Endothelial cell of hepatic sinusoid (primary cell): ENCODE measurements at regions not wholly inside any gene's neighbourhood (a gene's known extent, or its start where the extent isn't known, plus 50 kb on each side); places are given as distances from the start of the nearest gene placed in this dataset.
"Not testable (repeated sequence)": the region's sequence is repeated elsewhere in the genome, so short reads cannot be mapped to it uniquely, and the experiment has no call there.

ENCODE experiments used
- in situ Hi-C: cut with HindIII; loops from 2 replicates; pipeline ENCODE4 v1.10.0; 2017; ENCODE audit warnings: low sequenced_read_pairs

DNA sequence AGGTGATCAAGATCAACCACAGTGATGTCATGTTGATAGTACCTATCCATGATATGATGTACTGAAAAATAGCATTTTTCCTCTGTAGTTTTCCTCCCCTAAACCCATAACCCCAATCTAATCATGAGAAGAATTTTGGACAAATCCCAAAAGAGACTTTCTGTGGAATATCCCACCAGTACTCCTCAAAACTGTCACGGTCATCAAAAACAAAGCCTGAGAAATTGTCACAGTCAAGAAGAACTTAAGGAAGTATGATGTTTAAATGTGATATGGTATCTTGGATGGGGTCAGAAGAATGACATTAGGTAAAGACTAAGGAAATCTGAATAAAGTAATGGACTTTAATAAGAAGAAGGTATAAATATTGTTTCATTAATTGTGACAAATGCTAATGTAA is 248.8 kb downstream of the RMST start:
- in situ Hi-C loops = no loop called here

DNA sequence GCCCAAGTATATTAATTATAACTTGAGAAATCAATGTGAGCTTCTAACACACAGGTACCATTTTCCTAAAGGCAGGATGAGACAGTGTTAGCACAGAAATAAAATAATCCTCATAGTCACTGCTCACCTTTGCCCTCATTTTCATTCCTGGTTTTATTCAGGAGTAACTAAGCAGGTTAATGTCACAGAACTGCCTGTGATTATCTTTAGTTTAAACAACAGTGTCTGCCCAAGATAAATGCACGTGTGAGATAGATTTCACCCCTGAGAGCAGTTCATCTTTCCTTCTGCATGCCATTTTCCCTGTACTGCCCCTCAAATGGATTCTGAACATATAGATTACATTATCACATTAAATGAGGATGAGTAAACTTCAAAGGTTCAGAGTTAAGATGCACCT is 250.7 kb downstream of the RMST start:
- in situ Hi-C loops = no loop called here

DNA sequence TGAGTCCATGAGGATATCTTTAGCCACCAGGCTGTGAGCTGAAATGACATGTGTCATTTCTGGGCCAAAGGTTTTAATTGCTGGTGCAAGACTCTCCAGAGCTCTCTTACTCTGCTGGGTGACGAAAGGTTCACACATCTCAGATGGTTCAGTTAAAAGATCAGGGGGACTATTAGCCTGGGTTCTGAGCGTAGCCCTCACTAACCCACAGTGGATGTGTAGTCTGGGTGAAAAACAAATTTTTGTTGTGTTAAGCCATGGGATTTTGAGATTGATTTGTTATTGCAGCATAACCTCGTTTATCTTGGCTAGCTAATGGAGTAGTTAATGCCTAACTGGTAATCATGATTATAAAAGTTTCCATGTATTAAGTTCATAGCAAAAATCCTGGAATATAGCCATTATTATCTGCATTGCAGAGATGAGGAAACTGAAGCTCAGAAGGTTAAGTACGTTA is 251.5 kb downstream of the RMST start:
- in situ Hi-C loops = no loop called here

DNA sequence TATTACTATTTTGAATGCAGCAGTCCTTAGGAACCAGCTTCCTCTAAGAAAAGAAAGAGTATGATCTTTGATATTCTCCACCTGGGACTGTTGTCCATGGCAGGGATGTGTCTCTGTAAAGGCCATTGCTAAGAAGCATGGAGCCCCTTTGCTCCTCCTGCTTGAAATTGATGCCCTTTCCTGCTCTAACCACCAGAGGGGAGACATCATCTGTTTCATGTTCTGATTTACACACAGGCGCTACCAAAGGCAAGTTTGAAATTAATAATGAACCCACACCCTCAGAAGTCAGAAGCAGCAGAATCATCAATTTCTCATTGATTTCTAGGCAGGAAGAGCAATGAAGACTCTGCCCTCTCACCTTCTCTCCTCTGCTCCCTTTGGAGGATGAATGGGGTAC is 253.8 kb downstream of the RMST start:
- in situ Hi-C loops = no loop called here

DNA sequence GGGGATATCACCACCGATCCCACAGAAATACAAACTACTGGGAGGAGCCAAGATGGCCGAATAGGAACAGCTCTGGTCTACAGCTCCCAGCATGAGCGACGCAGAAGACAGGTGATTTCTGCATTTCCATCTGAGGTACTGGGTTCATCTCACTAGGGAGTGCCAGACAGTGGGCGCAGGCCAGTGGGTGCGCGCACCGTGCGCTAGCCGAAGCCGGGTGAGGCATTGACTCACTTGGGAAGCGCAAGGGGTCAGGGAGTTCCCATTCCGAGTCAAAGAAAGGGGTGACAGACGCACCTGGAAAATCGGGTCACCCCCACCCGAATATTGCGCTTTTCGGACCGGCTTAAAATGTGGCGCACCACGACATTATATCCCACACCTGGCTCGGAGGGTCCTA is 261.2 kb downstream of the RMST start:
- in situ Hi-C loops = not testable (repeated sequence)

DNA sequence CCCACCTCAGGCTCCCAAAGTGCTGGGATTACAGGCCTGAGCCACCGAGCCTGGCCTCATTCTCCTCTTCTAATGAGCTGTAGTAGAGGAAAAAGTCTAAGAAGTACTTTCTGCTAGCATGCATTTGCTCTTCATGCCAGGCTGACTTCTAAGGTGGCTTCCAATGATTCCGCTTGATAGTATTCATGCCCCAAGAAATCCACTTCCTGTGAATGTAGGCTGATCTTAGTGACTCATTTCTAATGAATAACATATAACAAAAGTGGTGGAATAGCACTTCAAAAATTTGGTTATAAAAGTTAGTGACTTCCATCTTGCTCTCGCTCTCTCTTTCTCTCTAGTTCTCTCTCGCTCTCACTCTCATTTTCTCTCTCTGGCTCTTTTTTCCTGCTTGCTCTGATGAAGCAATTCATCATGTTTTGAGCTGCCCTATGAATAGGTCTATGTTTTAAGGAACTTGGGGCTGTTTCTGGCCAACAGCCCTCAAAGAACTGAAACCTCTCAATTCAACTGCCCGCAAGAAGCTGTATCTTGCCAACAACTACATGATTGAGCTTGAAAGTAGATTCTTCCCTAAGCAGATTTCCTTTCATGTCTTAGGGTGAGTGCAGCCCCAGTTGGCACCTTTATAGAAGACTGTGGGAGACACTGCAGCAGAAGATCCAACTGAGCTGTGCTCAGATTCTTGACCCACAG is 282.9 kb downstream of the RMST start:
- in situ Hi-C loops = no loop called here

DNA sequence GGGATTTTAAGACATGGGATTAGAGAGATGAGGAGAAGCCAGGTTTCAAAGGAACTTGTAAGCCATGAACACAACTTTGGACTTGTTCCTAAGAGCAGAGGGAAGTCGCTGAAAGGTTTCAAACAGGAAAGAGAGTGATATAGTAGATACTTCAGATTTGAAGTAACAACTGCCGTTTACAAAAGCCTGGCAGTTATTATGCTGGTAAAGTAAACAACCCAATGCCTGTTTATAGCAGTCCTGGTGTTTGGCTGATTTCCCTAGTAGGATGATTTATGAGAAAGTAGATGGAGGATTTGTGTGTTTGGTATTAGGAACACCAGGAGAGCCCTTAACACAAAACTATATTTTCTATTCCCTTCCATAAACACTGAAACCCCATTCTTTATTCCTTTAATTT is 285.7 kb downstream of the RMST start:
- in situ Hi-C loops = no loop called here

DNA sequence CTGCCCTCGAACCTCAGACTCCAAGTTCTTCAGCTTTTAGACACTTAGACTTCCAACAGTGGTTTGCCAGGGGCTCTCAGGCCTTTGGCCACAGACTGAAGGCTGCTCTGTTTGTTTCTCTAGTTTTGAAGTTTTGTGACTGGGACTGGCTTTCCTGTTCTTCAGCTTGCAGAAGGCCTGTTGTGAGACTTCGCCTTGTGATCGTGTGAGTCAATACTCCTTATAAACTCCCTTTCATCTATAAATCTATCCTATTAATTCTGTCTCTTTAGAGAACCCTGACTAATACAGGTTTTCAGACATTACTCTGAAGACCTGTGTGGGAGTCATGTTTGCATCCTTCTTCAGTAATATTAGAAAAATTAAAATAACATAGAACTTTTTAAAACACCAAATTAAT is 289.1 kb downstream of the RMST start:
- in situ Hi-C loops = no loop called here

DNA sequence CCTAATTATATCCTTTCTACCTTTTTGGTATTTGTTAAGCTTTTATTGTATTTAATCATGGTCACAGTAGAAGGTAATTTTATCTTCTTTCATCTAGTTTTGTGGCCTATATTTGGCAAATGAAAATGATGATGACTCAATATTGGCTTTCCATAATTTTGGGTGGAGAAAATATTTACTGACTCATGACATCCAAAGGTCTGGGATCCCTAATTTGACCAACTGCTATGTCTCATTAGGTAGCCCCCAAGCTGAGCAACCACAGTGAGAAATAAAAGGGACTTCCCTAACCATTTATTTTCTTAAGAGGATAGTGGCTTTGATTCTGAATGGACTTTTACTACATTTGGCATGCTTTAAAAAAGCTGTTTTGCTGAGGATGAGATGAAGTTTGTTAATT is 289.5 kb downstream of the RMST start:
- in situ Hi-C loops = no loop called here

DNA sequence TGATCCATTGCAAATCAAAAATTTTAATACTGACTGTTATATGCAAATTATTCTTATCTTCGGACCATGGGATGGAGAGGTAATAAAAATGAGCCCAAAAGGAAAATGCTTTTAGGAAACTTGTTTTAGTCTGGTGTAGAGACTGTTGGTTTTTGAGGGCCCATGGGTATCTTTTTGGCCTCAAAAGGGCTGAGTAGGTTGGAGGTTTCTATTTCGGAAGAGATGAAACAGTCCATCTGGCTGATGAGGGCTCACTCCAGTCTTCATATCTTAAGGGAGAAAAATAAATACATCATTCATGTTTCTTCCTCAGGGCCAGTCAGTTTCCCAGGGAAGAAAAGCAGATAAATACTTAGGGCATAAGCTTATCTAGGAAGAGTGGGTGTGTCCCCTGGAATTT is 290.7 kb downstream of the RMST start:
- in situ Hi-C loops = no loop called here

DNA sequence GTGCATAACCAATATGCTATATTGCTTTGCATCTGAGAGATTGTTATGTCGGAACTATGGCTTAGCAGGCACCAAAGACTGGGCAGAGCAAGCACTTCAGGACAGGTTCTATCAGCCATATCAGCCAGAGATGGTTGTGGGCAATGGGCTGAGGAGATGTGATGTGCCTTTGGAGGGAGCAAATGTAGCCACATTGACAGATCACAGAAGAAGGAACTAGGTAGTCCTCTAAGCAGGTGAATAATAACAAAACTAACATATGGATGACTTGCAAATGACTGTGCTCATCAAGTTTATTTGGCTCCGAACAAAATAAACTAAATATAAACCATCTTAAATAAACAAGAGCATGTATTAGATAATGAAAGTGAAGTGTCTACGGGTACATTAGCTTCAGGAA is 291.7 kb downstream of the RMST start:
- in situ Hi-C loops = no loop called here

DNA sequence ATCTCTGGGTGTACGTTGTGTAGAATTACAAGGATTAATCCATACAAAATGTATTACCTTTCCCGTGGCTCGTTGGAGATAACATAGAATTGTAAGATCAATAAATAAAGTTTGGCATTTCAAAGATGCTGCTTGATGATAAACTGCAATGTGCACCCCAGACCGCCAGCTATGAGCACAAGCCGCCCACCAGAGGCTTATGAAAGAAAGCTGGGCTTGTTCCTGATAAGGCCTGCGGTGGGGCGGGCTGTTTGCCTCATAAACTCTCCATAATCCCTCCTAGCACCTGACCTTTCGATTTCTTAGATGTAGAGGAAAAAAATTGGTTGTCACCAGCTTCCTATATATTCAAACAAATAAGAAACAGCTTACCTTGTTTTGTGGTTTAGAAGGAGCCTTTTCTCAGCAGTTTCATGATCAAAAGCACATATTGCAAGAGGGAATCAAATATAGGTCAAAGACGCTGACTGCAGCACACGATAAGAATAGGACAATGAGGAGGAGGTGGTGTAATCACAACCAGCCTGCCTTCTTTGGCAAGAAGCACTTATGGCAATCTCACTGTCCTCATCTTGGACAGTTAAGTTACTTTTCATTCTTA is 293.6 kb downstream of the RMST start:
- in situ Hi-C loops = no loop called here

DNA sequence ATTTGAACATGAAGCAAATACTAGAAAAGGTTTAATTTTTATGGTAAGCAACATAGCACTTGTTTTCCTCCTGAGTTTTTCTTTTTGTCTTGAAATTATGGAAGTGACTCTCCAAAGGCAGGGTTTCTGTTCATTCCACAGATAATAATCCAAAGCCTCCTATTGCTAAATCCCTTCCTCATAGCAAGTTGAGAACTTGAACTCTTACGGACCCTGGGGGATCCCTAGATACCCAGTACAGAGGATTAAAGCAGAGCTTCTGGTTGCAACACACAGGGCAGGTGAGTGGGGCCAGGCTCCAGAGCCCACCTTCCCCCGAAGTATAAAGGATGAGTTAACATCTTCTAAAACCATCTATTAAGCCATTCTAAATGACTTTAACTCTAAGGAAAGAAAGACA is 294.1 kb downstream of the RMST start:
- in situ Hi-C loops = no loop called here

DNA sequence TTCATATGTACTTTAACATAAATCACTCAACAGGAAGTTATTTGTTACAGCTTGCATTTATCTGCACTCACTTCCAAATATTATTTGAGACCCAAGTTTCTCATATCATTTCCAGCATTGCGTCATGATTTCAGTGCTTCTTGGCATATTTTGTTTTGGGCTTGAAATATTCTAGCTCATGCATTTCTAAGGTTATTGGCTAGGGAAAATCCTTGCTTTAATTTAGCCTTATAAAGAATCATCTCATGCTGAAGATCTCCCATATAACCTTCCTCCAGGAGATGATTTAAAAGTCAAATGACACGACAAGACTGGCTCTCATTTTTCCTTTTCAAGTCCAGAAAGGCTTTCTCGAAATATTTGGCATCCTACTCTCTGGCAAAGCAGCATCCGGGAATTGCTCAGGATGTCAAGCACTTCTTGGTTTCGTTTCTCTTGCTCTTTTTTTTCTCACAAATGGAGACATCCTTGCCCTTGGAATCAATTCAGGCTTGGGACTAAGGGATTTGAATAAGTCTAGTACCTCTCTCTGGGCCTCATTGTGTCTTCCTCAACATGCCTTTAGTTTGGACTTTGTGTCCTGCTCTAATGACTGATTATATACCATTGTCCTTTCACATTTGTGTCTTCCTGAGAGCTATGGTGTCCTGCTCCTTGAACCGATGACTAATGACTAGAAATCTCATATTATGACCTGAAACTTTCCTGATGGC is 295.0 kb downstream of the RMST start:
- in situ Hi-C loops = no loop called here

DNA sequence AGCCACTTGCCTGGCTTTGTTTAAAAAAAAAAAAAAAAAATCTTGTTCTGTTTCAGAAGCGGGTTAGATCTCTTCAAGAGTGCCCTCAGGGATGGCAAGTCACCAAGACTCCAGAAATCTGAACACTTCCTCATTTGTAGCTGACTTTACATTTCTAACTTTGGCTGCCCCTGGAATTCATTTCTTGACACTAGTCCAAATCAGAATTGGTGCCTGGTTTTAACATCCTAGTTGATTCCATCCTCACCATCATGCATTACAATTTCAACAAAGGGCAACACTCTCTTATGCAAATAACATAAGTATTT is 295.5 kb downstream of the RMST start:
- in situ Hi-C loops = no loop called here

DNA sequence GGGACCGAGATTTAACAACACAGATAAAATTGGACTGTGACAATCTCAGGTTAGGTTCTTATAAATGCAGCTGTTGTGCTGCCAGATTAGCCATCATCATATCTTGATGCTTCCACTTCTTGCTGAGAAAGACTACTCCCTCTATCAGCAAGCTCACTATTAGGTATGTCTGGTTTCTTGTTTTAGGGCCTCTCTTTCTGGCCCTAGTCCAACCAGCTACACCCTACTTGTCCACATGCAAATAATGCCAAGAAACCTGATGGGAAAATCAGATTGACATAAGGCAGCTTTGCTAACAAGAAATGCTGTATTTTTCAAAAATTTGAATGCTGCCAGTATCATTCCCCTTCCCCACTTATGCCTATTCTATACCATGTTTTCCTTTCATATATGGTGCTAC is 296.0 kb downstream of the RMST start:
- in situ Hi-C loops = no loop called here

DNA sequence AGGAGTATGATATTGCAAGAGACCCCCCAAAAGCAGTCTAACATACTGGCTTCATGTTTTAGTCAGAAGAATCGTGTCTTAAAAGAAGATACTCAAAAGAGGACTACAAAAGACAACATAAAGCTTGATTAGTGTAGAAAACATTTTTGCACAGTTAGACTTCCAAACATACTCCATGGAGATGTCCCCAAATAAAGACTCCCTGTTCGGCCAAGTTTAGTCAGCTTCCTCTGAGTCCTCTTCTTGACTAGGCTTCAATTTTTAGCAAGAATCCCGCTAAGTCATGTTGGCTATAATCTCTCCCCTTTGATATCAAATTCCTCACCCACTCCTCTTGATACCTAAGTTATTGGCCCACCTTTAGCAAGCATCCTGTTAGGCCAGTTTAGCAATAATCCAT is 298.0 kb downstream of the RMST start:
- in situ Hi-C loops = no loop called here

DNA sequence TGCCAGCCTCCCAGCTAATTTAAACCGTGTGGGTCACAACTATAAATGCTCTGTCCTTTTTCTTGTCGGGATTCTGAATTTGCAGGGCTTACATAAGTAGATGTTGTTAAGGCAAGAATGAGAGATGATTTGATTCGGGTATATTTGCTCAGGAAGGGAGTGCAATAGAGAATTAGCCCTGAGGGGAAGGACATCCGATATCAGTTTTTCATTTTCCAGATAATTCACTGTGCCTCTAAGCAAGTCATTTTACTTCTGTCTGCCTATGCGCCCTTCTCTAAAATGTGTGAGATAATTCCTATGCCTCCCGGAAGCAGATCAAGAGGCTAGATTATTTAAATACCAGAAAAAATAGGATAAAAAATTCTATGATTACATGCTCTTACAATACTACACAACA is 300.5 kb downstream of the RMST start:
- in situ Hi-C loops = no loop called here

DNA sequence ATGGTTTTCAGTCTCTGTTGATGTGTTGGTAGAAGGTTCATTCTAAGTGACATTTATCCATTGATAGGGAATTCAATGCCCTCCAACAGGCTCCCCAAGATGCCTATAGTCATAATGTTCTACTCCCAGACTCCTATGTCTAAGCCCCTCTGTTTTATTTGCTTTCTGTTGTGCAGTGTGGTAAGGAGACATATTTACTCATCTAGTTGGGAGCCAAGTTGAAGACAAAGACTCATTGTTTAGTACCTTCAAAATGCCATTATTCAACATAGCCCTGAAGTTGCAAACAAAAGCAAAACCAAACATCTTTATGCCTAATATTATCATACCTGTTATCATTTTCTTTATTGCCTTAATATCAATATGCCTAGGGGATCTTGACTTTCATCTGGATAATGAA is 302.1 kb downstream of the RMST start:
- in situ Hi-C loops = no loop called here

DNA sequence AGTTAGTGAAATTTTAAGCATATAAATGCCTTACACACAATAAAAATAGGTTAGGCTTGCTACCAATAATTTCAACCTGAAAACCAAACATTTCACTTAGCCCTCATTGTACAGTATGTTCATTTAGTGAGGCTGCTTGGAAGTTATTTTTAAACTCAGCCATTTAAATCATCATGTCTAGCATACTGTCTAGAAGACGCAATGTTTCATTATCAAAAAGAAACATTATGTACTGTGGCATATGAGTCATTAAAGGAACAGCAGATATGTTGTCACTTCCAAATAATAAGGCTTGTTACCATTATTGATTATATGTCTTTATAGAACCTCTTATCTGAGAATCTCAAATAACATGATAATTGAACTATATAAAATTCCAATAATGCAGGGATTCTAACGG is 304.7 kb downstream of the RMST start:
- in situ Hi-C loops = no loop called here

DNA sequence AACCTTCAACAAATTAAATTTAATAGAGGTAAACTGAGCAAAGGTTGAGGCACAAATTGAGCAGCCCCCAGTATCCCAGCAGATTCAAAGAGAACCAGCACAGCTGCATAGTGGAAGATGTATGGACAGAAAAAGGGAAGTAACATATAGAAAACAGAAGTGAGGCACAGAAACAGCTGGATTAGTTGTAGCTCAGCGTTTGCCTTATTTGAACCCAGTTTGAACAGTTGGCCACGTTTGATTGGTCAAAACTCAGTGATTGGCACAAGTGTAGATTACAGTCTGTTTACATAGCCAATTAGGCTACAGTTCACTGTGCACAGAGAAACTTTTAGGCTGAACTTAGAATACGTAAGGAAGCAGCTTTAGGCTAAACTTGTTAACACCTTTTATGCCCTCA is 315.5 kb downstream of the RMST start:
- in situ Hi-C loops = no loop called here

DNA sequence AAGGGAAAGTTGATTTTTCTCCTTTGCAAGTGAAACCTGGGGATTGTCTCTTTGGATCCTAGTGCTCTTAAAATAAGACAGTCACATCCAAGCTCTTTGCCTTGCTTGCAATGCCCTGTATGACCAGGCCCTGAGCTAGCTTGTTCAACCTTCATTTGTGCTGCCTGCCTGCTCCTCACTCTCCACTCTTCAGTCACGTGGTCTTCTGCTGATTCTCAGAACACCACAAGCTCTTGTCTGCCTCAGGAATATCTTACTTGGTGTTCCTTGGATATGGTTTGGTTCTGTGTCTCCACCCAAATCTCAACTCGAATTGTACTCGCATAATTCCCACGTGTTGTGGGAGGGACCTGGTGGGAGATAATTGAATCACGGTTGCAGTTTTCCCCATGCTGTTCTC is 318.7 kb downstream of the RMST start:
- in situ Hi-C loops = no loop called here

DNA sequence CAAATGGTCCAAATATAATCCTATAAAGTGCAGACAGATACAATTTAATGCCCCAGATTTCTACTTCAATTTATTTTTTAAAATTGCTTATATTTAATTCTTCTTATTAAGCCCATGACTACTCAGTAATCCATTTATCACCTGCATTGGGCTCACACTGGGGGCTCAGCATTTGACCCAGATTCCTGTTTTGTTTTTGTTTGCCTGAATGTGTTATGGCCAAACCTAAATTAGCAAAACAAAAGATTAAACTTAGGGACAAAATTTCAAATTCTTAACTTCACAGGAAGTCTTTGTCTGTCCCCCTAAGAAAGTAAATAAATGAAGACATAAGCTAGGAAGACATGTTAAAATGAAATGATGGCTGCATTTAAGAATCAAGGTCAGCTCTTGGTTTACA is 322.3 kb downstream of the RMST start:
- in situ Hi-C loops = no loop called here
